Prostate gland (tissue), 2 donors: ENCODE measurements at regions not wholly inside any gene's neighbourhood (a gene's known extent, or its start where the extent isn't known, plus 50 kb on each side); places are given as distances from the start of the nearest gene placed in this dataset.

Experiments
- CTCF ChIP-seq, 4 experiments: fragments of 200-600 bp in 2 of 4; fragments of 450-650 bp in 2 of 4; sonication (generic) in 2 of 4; IDR thresholded peaks; 1 replicate in 3 of 4; 2 replicates in 1 of 4; pipeline ENCODE4 v1.5.1; 2016 to 2019; ENCODE audit warnings: antibody characterized with exemption in 4 of 4, mild to moderate bottlenecking in 2 of 4, moderate library complexity in 2 of 4
- POLR2A ChIP-seq: fragments of 450-650 bp; IDR thresholded peaks from one replicate; pipeline ENCODE4 v1.6.1; 2016; ENCODE audit warnings: antibody characterized with exemption, mild to moderate bottlenecking
- POLR2AphosphoS5 ChIP-seq: sonication (generic); formaldehyde crosslinking; IDR thresholded peaks from one replicate; pipeline ENCODE4 v1.6.1; 2017; ENCODE audit warnings: antibody characterized with exemption

DNA sequence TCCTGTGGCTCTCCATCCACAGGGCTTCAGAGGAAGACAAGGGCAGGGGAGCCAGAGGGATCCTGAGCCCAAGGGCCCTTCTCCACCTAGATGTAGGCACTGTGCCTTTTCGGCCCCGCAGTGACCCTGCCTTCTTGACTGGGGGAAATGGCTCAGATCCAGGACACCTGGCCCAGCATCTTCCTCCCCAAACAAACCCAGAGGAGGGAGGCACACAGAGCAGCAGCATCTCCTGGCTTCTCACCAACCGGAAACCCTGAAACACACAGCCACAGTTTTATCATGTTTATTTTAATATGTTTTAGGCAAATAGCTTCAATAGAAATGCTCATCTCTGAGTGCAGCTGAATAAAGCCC, 84.5 kb upstream of the LRFN2 start:
- no peak for TF ChIP-seq POLR2A
- no peak for TF ChIP-seq CTCF (IDR thresholded peaks at IDR 0.05)
- TF ChIP-seq POLR2AphosphoS5 = no peak
